GM12873 (cell line): ENCODE measurements at regions not wholly inside any gene's neighbourhood (a gene's known extent, or its start where the extent isn't known, plus 50 kb on each side); places are given as distances from the start of the nearest gene placed in this dataset.

Experiments
- TF ChIP-seq, protein P1 (sequence below): IDR thresholded peaks from 2 replicates; pipeline ENCODE4 v1.5.1; 2012; ENCODE audit warnings: low read depth, mild to moderate bottlenecking, moderate library complexity, low read length, control low read depth; ENCODE audit not compliant: insufficient read depth; ENCODE audit errors: missing control alignments

DNA sequence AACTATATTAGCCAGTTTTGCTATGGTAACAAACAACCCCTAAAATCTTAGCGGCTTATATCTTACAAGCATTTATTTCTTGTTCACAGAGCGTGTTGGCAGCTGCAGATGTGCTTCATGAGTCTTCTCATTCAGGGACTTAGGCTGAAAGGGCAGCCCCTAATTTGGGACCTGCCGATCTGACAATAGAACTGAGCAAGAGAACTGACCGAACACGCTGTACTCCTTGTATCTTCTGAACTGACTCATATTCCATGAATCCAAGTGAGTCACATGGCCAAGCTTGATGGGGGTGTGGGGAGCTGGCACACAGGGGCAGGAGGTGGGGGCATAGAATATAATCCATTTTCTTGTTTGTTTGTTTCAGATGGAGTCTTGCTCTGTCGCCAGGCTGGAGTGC is 481.7 kb upstream of the CADM1 start:
- TF ChIP-seq, protein P1, sequence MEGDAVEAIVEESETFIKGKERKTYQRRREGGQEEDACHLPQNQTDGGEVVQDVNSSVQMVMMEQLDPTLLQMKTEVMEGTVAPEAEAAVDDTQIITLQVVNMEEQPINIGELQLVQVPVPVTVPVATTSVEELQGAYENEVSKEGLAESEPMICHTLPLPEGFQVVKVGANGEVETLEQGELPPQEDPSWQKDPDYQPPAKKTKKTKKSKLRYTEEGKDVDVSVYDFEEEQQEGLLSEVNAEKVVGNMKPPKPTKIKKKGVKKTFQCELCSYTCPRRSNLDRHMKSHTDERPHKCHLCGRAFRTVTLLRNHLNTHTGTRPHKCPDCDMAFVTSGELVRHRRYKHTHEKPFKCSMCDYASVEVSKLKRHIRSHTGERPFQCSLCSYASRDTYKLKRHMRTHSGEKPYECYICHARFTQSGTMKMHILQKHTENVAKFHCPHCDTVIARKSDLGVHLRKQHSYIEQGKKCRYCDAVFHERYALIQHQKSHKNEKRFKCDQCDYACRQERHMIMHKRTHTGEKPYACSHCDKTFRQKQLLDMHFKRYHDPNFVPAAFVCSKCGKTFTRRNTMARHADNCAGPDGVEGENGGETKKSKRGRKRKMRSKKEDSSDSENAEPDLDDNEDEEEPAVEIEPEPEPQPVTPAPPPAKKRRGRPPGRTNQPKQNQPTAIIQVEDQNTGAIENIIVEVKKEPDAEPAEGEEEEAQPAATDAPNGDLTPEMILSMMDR = no peak

DNA sequence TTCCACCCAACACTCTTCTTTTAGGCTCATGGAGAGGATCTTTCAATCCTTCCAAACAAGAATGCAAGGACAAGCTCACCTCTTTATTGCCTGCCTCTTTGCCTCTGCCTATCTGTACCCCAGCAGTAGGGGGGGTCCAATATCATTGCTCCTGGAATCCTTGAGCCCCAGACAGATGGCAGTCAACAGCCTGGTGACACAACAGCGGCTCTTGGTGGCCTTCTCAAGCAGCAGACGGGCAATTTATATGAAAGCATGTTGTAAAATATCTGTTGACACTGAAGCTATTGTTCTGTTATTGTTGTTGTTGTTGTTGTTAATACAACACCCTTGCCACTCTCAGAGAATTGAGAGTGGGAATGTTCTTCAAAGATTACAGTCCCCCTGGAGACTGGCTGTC is 480.0 kb upstream of the CADM1 start:
- TF ChIP-seq, protein P1 = no peak

DNA sequence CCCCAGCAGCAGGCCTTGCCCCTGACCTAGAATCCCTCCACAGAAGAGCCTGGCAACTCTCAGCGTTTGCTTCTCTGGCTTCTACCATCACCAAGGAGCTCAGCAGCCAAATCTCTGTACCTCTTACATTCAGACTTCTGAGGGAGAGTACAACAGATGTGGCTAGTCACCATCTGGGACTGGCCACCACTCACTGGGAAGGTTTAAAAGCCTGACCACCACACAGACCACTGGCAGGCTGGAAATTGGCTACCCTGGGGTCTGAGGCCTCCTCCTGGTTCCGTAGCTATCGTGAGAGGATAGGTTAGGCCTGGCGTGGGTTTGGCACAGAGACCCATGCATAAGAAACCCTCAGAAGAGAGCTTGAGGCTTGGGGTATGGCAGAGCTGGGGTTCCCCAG is 478.5 kb upstream of the CADM1 start:
- TF ChIP-seq, protein P1 = no peak

DNA sequence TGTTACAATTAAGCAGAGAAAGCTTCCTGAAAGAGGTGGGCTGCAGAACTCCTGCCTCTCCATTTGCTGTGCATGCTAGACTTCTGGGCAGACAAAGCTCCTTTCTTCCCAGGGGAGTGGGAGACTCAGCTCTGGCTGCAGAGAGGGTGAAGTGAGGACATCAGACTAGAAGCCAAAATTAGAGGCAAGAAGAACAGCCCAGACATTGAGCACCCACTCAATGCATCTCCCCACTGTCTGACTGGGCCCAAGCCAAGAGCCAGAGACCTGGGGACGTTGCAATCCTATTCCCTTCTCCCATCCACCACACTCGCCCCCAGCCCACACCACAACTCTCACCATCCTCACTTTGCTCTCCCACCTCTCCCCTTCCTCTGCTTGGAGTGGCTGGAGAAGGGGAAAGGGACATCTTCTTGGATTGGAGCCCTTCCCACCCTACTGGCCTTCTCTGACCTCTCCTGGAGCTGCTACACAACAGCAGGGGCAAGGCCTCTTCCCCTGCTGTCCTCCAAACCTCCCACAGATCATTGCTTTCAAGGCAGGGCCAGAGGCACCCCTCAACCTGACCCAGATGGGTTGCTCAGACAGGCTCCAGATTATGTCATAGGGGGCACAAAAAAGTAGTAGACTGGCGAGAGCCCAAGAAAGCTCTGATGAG is 477.7 kb upstream of the CADM1 start:
- TF ChIP-seq, protein P1 = no peak

DNA sequence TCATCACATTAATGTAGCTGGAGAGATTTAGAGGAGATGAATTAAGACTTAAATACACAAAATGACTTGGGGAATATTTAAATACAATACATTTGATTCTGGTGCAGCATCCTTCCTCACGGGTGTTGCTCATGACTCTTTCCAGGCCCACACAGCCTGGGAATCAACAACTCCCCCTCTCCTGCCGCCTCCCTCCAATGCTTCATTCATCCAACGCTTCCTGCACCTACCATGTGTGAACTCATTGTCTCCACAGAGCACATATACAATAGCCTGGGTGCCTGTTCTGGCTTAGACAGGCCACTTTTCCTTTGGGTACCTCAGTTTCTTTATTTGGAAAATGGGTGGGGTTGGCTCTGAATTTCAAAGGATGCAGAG is 476.9 kb upstream of the CADM1 start:
- TF ChIP-seq, protein P1 = no peak

DNA sequence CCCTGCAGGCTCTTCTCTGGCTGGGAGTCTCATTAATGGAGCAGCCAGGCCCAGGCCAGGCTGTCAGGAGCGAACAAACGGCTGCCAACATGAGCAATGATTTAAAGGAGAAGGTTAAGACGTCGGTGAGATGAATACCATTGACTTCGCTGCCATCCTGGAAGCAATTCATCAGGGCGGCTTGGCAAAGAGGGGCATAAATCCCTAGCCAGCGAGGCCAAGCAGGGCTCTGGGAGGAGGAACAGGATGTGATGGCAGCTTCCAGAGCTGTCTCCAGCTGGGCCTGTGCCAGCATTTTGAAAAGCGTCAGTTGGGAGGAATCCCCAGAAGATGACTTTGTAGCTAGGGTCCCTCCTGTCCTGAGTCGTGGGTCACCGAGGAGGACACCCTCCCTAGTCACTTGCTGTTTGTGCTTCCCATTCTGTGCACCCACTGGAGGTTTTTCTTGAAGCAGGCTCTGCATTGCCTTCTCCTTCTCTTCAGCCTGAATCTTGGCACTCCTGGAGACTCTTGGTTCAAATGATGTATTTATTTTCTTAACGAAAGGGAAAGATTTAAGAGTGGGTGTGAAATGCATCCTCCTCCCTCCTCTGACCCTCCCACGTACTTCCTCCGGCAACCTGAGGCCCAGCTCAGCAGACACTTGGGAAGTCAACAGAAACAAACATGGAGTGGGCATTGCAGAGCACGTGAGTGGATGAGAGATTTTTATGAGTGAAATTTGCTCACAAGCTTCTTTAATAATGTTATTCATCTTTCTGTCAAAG is 476.3 kb upstream of the CADM1 start:
- TF ChIP-seq, protein P1 = no peak

DNA sequence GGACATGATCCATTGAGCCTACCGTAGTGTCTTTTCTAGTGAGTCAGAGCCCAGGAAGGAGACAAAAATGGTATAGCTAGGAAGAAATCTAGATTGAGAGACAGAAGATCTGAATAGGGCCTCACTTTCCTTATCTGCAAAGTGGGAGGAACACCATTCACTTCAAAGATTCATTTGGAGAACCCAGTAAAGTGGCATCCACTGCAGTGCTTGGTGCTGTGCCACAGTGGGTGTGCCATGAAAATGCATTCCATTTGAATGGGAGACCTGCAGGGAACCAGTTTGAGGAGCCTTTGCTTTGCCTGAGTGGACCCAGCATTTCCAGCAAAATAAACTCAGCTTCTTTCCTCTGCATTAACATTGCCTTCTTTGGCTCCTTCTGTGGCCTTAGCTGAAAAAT is 470.5 kb upstream of the CADM1 start:
- TF ChIP-seq, protein P1 = no peak
